ENCODE measurements at regions not wholly inside any gene's neighbourhood (a gene's known extent, or its start where the extent isn't known, plus 50 kb on each side); places are given as distances from the start of the nearest gene placed in this dataset.

GRCh38 chr3:72031581-72031980, 246.6 kb upstream of the PROK2 start:
- TF ChIP-seq POLR2A (IDR thresholded peaks at IDR 0.05) (no peak), CTCF (IDR thresholded peaks at IDR 0.05) (no peak)

All from right lobe of liver (tissue), 4 donors.